IMR-90 (cell line): ENCODE measurements at regions not wholly inside any gene's neighbourhood (a gene's known extent, or its start where the extent isn't known, plus 50 kb on each side); places are given as distances from the start of the nearest gene placed in this dataset.

ENCODE experiments used
- ATAC-seq: fragments of 200-7000 bp; cut with Tn5 transposase; 2 replicates; pipeline ENCODE4 v1.9.1; 2020; ENCODE audit warnings: low read depth, mild to moderate bottlenecking, moderate library complexity
- BruUV-seq: library from RNA; stranded (reverse); fragments of 400-500 nt; replicated peaks from 2 replicates; lab custom pipeline; 2021; lab: Mats Ljungman, UMichigan
- CTCF ChIA-PET: fragments of 300-600 bp; formaldehyde crosslinking; extraction: SDS; loops from one replicate; lab custom pipeline; 2021; ENCODE audit warnings: antibody characterized with exemption; lab: Yijun Ruan, JAX
- POLR2A ChIA-PET: fragments of 300-600 bp; sonication (Branson Sonifier 250); formaldehyde crosslinking; loops from one replicate; lab custom pipeline; 2022; ENCODE audit warnings: antibody characterized with exemption; ENCODE audit not compliant: unreplicated experiment; lab: Charles Lee
- DNase-seq: peaks from one replicate; pipeline ENCODE4 v3.0.0; 2013
- H2AFZ ChIP-seq: replicated peaks from 2 replicates; pipeline ENCODE3; 2013; ENCODE audit warnings: low read length, mild to moderate bottlenecking; ENCODE audit not compliant: poor library complexity
- H2AK5ac ChIP-seq: 2 replicates; pipeline ENCODE4 v1.6.1; 2013; ENCODE audit warnings: low read depth, low read length, inconsistent platforms
- H2AK9ac ChIP-seq: replicated peaks from 2 replicates; pipeline ENCODE3; 2013; ENCODE audit warnings: mild to moderate bottlenecking, low read depth, low read length, moderate library complexity; ENCODE audit not compliant: poor library complexity
- H2BK120ac ChIP-seq: 2 replicates; pipeline ENCODE4 v1.6.1; 2013; ENCODE audit warnings: low read depth, low read length, inconsistent platforms
- H2BK15ac ChIP-seq: 3 replicates; pipeline ENCODE4 v1.6.1; 2013; ENCODE audit warnings: low read depth, low read length, inconsistent platforms
- H2BK20ac ChIP-seq: 2 replicates; pipeline ENCODE4 v1.6.1; 2013; ENCODE audit warnings: low read depth, mild to moderate bottlenecking, inconsistent platforms, low read length, moderate library complexity
- H2BK5ac ChIP-seq: 2 replicates; pipeline ENCODE4 v1.6.1; 2013; ENCODE audit warnings: mild to moderate bottlenecking, low read depth, low read length, inconsistent platforms; ENCODE audit not compliant: poor library complexity, severe bottlenecking
- H3K14ac ChIP-seq: replicated peaks from 2 replicates; pipeline ENCODE4 v1.6.1; 2013; ENCODE audit warnings: low read depth, low read length, inconsistent platforms
- H3K18ac ChIP-seq: 2 replicates; pipeline ENCODE4 v1.6.1; 2013; ENCODE audit warnings: low read depth, low read length, control low read depth
- H3K23ac ChIP-seq: 2 replicates; pipeline ENCODE4 v1.6.1; 2013; ENCODE audit warnings: low read depth, low read length, inconsistent platforms
- H3K27ac ChIP-seq: 2 replicates; pipeline ENCODE4 v1.5.1; 2013; ENCODE audit warnings: mild to moderate bottlenecking, control low read depth, low read length; ENCODE audit not compliant: insufficient read depth
- H3K27me3 ChIP-seq: 2 replicates; pipeline ENCODE4 v1.6.1; 2013; ENCODE audit warnings: low read length; ENCODE audit not compliant: control insufficient read depth, insufficient read depth
- H3K36me3 ChIP-seq: 2 replicates; pipeline ENCODE4 v1.6.1; 2013; ENCODE audit warnings: low read length, mixed read lengths; ENCODE audit not compliant: control insufficient read depth, insufficient read depth
- H3K4ac ChIP-seq: 2 replicates; pipeline ENCODE4 v1.6.1; 2013; ENCODE audit warnings: low read depth, low read length, inconsistent platforms
- H3K4me1 ChIP-seq: 2 replicates; pipeline ENCODE4 v1.6.1; 2013; ENCODE audit warnings: low read length, mixed read lengths; ENCODE audit not compliant: control insufficient read depth, insufficient read depth
- H3K4me2 ChIP-seq: 2 replicates; pipeline ENCODE4 v1.6.1; 2013; ENCODE audit warnings: low read depth, mild to moderate bottlenecking, control low read depth, low read length, moderate library complexity
- H3K4me3 ChIP-seq: 2 replicates; pipeline ENCODE4 v1.5.1; 2013; ENCODE audit warnings: low read depth, mild to moderate bottlenecking, control low read depth, low read length, moderate library complexity; ENCODE audit not compliant: insufficient read depth
- H3K56ac ChIP-seq: 2 replicates; pipeline ENCODE4 v1.6.1; 2013; ENCODE audit warnings: low read length, inconsistent platforms; ENCODE audit not compliant: insufficient read depth; ENCODE audit errors: extremely low read depth
- H3K79me1 ChIP-seq, 2 experiments: 2 replicates each; pipeline ENCODE4 v1.6.1; 2013; ENCODE audit warnings: low read length in 2 of 2, inconsistent platforms in 1 of 2, low read depth in 1 of 2
- H3K9ac ChIP-seq: 2 replicates; pipeline ENCODE4 v1.6.1; 2013; ENCODE audit warnings: low read depth, low read length, control low read depth
- H3K9me1 ChIP-seq: 2 replicates; pipeline ENCODE4 v1.6.1; 2013; ENCODE audit warnings: low read length, inconsistent platforms; ENCODE audit not compliant: insufficient read depth
- H3K9me3 ChIP-seq: 2 replicates; pipeline ENCODE4 v1.6.1; 2013; ENCODE audit warnings: low read length; ENCODE audit not compliant: control insufficient read depth, insufficient read depth
- H4K20me1 ChIP-seq: 2 replicates; pipeline ENCODE4 v1.6.1; 2013; ENCODE audit warnings: low read length, inconsistent platforms; ENCODE audit not compliant: insufficient read depth
- H4K5ac ChIP-seq: 2 replicates; pipeline ENCODE4 v1.6.1; 2013; ENCODE audit warnings: mild to moderate bottlenecking, low read depth, low read length, control low read depth
- H4K8ac ChIP-seq, 2 experiments: 2 replicates each; pipeline ENCODE4 v1.6.1; 2013; ENCODE audit warnings: low read depth in 2 of 2, low read length in 2 of 2, control low read depth in 1 of 2, inconsistent platforms in 1 of 2
- H4K91ac ChIP-seq: 2 replicates; pipeline ENCODE4 v1.6.1; 2013; ENCODE audit warnings: low read depth, low read length, inconsistent platforms; ENCODE audit not compliant: insufficient read depth
- BHLHE40 ChIP-seq: fragments of 150-350 bp; IDR thresholded peaks from 2 replicates; pipeline ENCODE4 v1.6.1; 2016; ENCODE audit warnings: mild to moderate bottlenecking, low read depth, low read length
- CEBPB ChIP-seq: IDR thresholded peaks from 2 replicates; pipeline ENCODE4 v1.6.1; 2012; ENCODE audit warnings: low read depth, low read length, improper control_type of control experiment
- CHD1 ChIP-seq: IDR thresholded peaks from 2 replicates; pipeline ENCODE4 v1.6.1; 2012; ENCODE audit warnings: low read depth, low read length, improper control_type of control experiment
- MAFK ChIP-seq: IDR thresholded peaks from 2 replicates; pipeline ENCODE4 v1.6.1; 2012; ENCODE audit warnings: low read depth, low read length, improper control_type of control experiment
- MAZ ChIP-seq: IDR thresholded peaks from 2 replicates; pipeline ENCODE4 v1.6.1; 2012; ENCODE audit warnings: low read depth, mild to moderate bottlenecking, low read length, improper control_type of control experiment, moderate library complexity, borderline replicate concordance
- MXI1 ChIP-seq: IDR thresholded peaks from 2 replicates; pipeline ENCODE4 v1.6.1; 2012; ENCODE audit warnings: low read depth, mild to moderate bottlenecking, low read length, moderate library complexity, borderline replicate concordance
- NFE2L2 ChIP-seq: fragments of 150-350 bp; IDR thresholded peaks from 2 replicates; pipeline ENCODE4 v1.6.1; 2016; ENCODE audit warnings: low read depth, mild to moderate bottlenecking, low read length
- POLR2A ChIP-seq: IDR thresholded peaks from 2 replicates; pipeline ENCODE4 v1.6.1; 2012; ENCODE audit warnings: mild to moderate bottlenecking, low read depth, low read length
- RAD21 ChIP-seq: IDR thresholded peaks from 2 replicates; pipeline ENCODE4 v1.6.1; 2012; ENCODE audit warnings: low read length, improper control_type of control experiment
- RCOR1 ChIP-seq: IDR thresholded peaks from 2 replicates; pipeline ENCODE4 v1.6.1; 2012; ENCODE audit warnings: mild to moderate bottlenecking, low read length, improper control_type of control experiment; ENCODE audit not compliant: insufficient replicate concordance
- RFX5 ChIP-seq: IDR thresholded peaks from 2 replicates; pipeline ENCODE4 v1.8.0; 2012; ENCODE audit warnings: low read depth, mild to moderate bottlenecking, low read length, moderate library complexity
- SMC3 ChIP-seq: fragments of 150-350 bp; IDR thresholded peaks from 2 replicates; pipeline ENCODE4 v1.6.1; 2016; ENCODE audit warnings: low read depth, mild to moderate bottlenecking, antibody characterized with exemption, low read length, moderate library complexity
- WGBS, 2 experiments: methylation state at CpG; one replicate each; pipeline versions ENCODE4 v1.1.5 to v1.1.7; 2013; ENCODE audit warnings: missing lambda C conversion rate in 2 of 2; ENCODE audit not compliant: insufficient read length in 1 of 2; ENCODE audit errors: extremely low coverage in 2 of 2; 5-methylcytosine and 5-hydroxymethylcytosine counted together
- dilution Hi-C: fragments of 300-500 bp; cut with HindIII; formaldehyde crosslinking; loops from one replicate; pipeline ENCODE4 v1.14.3; 2018; ENCODE audit warnings: low sequenced_read_pairs; ENCODE audit not compliant: unreplicated experiment
- in situ Hi-C: fragments of 300-500 bp; cut with MboI; formaldehyde crosslinking; loops from 3 replicates; pipeline ENCODE4 v1.14.3; 2019; ENCODE audit warnings: low sequenced_read_pairs, inconsistent platforms, mixed read lengths
- intact Hi-C: fragments of 100-400 bp; cut with micrococcal nuclease; formaldehyde crosslinking; loops from 2 replicates; pipeline ENCODE4 v1.10.0; 2022
- TF ChIP-seq, protein P1 (sequence below): conservative IDR thresholded peaks from 2 replicates; pipeline ENCODE4 v1.5.1; 2012; ENCODE audit warnings: mild to moderate bottlenecking, low read depth, low read length, improper control_type of control experiment
- TF ChIP-seq, protein P2 (sequence below): fragments of 150-350 bp; IDR thresholded peaks from 2 replicates; pipeline ENCODE4 v1.6.1; 2017; ENCODE audit warnings: mild to moderate bottlenecking, antibody characterized with exemption, low read length, low read depth

DNA sequence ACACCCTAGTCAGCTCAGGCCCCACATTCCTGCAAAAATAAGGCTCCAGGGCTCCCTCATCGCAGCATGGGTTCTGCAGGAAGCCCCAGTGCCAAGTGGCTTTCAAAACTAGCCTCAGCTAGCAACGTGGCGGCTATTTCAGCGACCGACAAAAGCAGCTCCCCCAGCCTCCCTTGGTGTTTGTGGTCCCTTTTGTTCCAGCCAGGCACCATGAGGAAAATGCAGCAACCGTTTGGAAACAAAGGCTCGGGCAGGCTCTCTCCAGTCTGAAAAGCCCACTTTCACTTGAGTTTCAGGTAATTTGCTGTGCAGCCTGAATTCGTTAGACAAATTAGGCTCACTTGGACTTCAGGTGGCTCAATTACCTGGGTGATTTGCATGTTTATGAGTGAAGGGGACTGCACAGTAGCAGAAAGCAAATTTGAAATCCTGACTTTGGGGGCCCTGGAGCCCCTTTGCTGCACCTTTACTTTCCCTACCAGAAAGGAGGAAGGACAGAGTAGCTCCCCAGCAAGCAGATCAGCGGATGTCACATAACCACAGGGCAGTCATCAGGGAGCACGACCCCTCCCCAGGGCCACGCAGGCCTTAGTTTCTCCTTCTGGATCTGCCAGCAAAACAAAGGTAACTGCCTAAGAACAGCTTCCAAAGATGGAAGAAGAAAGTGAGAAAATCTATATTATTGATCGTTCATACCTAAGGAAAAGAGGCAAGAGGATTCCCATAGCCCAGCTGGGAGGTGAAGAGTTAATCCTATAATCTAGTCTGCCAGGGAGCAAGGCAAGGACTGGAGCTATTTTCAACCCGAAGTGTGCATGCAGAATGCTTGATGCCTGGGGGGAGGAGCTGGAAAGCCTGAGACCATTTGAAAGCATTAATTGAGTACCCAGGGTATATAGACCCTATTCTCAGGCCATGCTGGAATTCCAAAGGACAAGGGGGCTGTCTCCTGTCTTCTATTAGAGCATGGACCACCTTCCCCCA is 143.1 kb upstream of the SDK2 start:
- Histone ChIP-seq H3K4ac (no peak overlapping the region), H2BK20ac (no peak overlapping the region), H3K27me3 (no peaks in the 10 kb centered on the region), H3K27ac (no peak overlapping the region), H4K8ac (no peak overlapping the region), H4K20me1 (no peaks in the 10 kb centered on the region), H2BK5ac (no peak overlapping the region), H3K4me2 (no peak overlapping the region), H3K56ac (no peak overlapping the region), H3K79me1 (no peaks in the 10 kb centered on the region), H3K9ac (no peak overlapping the region), H4K91ac (no peak overlapping the region), H2BK15ac (no peak overlapping the region), H3K4me3 (no peak overlapping the region), H2AK5ac (no peak overlapping the region), H3K9me3 (peaks cover 16% of the 10 kb centered on the region), H2AFZ (no peak overlapping the region), H3K14ac (no peak overlapping the region), H3K23ac (no peak overlapping the region), H4K5ac (no peak overlapping the region), H3K4me1 (no peaks in the 10 kb centered on the region), H3K18ac (no peak overlapping the region), H2AK9ac (no peak overlapping the region), H2BK120ac (no peak overlapping the region), H3K9me1 (no peaks in the 10 kb centered on the region), H3K36me3 (no peaks in the 10 kb centered on the region)
- no TSS peak for BruUV-seq
- CTCF ChIA-PET: no interaction called here
- dilution Hi-C loops (no loop called here), intact Hi-C loops (no loop called here), in situ Hi-C loops (no loop called here)
- WGBS, 2 experiments: 50% methylated on average over 2 of the region's 13 CpGs; no CpG with 5 or more reads in 1 of the 2 experiments
- ATAC-seq (no peak), DNase-seq (no peak)
- POLR2A ChIA-PET: interaction anchor here (0.6 kb wide), 1 partner anchor 85 kb away, joined by 3 read pairs; no protein-coding TSS in a partner anchor
- TF ChIP-seq NFE2L2: no peak
- no peak for TF ChIP-seq BHLHE40
- no peak for TF ChIP-seq CHD1
- no peak for TF ChIP-seq POLR2A
- TF ChIP-seq, protein P1, sequence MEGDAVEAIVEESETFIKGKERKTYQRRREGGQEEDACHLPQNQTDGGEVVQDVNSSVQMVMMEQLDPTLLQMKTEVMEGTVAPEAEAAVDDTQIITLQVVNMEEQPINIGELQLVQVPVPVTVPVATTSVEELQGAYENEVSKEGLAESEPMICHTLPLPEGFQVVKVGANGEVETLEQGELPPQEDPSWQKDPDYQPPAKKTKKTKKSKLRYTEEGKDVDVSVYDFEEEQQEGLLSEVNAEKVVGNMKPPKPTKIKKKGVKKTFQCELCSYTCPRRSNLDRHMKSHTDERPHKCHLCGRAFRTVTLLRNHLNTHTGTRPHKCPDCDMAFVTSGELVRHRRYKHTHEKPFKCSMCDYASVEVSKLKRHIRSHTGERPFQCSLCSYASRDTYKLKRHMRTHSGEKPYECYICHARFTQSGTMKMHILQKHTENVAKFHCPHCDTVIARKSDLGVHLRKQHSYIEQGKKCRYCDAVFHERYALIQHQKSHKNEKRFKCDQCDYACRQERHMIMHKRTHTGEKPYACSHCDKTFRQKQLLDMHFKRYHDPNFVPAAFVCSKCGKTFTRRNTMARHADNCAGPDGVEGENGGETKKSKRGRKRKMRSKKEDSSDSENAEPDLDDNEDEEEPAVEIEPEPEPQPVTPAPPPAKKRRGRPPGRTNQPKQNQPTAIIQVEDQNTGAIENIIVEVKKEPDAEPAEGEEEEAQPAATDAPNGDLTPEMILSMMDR: no peak
- TF ChIP-seq RAD21: no peak
- no peak for TF ChIP-seq MAFK
- no peak for TF ChIP-seq SMC3
- no peak for TF ChIP-seq RCOR1
- TF ChIP-seq RFX5: no peak
- TF ChIP-seq, protein P2, sequence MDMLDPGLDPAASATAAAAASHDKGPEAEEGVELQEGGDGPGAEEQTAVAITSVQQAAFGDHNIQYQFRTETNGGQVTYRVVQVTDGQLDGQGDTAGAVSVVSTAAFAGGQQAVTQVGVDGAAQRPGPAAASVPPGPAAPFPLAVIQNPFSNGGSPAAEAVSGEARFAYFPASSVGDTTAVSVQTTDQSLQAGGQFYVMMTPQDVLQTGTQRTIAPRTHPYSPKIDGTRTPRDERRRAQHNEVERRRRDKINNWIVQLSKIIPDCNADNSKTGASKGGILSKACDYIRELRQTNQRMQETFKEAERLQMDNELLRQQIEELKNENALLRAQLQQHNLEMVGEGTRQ: no peak
- no peak for TF ChIP-seq MAZ
- TF ChIP-seq MXI1: no peak
- no peak for TF ChIP-seq CEBPB
